CD4-positive, alpha-beta T cell treated with Interleukin-6 at 100 ng/mL for 8 hours (primary cell): ENCODE measurements at regions not wholly inside any gene's neighbourhood (a gene's known extent, or its start where the extent isn't known, plus 50 kb on each side); places are given as distances from the start of the nearest gene placed in this dataset.
A peak's percentile ranks its signal among the peaks of the same experiment; 100 is the strongest.
"Not testable (repeated sequence)": the region's sequence is repeated elsewhere in the genome, so short reads cannot be mapped to it uniquely, and the experiment has no call there.

Experiments used
- DNase-seq: peaks from one replicate; pipeline ENCODE4 v3.0.0-alpha.2; 2020; ENCODE audit warnings: mixed read lengths, low spot score

DNA sequence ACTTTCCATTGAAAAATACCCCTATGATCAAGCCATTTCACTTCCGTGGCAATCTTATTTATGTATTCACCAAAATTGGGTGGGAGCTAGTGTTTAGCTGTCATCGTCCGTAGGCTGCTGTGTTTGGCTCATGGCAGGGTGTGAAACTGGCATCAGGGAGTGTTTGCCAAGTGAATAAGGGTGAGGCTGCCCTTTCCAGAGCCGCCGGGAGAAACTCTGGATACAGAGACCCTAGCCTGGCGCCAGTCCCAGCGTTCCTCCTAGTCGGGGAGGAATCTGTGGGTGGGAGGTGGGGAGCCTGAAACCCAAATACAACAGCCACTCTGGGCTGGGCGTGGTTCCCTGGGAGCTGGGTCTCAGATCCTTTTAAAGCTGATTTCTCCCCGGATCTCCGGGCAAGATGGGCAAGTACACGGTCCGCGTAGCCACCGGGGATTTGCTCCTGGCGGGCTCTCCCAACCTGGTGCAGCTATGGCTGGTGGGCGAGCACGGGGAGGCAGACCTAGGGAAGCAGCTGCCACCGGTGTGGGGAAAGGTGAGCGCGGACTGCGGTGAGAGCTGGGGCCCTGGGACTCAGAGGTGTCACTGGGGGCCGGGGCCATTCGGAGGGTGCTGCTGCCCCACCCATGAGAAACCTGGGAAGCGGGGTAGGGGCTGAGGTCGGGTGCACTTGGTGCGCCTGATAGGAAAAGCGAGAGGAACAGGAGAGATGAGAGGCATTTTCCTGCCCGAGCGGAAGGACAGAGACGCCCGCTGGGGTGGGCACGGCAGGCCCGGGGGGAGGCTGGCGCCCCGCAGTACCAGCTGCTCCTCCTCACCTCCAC lies 62.1 kb upstream of the TEKT1 start:
- DNase-seq, result no peak

- DNase-seq, result no peak
These were observed 62.6 kb upstream of the TEKT1 start for GRCh38 chr17:6894206-6894528.

DNA sequence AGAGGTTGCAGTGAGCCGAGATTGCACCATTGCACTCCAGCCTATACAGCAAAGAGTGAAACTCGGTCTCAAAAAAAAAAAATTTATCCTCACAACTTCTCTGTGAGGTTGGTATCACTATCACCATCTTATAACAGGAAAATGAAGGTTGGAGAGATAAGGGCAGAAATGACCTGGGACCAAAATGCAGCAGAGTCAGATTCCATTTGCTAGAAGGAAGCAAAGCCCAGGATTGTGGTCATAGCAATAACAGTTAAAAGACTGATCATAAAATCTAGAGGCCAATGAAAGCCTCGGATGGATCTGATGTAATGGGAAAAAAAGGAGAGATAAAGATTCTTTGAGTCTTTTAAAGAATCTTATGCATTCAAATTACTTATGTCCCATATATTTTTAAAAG lies 69.6 kb upstream of the TEKT1 start:
- no peak for DNase-seq

DNA sequence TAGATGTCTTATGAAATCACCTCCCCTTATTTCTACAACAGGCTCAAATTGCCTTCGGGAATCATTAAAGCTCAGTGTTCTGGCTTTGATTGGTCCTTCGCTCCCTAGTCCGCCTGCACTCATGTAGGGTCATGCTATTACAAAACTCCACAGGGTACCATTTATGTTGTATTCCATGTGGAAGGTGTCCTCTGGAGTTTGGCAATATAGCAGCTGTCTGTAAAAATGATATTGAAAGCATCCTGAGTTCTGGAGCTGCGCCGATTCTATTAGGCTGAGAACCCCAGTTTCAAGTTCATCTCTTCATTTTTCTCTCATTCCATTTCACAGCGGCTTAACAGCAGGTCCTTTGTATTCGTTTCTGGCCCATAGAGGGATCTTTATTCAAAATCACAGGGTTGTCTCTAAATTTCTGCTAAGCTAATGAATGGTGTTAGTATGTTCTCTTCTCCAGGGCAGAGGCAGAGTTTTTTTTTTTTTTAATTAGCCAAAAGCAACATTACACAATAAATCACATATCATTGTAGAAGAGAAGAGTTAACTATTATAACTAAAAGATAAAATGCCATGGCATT lies 71.9 kb upstream of the TEKT1 start:
- DNase-seq, result no peak

GRCh38 chr17:6908807-6909206 lies 77.3 kb upstream of the TEKT1 start:
- DNase-seq, result no peak

DNA sequence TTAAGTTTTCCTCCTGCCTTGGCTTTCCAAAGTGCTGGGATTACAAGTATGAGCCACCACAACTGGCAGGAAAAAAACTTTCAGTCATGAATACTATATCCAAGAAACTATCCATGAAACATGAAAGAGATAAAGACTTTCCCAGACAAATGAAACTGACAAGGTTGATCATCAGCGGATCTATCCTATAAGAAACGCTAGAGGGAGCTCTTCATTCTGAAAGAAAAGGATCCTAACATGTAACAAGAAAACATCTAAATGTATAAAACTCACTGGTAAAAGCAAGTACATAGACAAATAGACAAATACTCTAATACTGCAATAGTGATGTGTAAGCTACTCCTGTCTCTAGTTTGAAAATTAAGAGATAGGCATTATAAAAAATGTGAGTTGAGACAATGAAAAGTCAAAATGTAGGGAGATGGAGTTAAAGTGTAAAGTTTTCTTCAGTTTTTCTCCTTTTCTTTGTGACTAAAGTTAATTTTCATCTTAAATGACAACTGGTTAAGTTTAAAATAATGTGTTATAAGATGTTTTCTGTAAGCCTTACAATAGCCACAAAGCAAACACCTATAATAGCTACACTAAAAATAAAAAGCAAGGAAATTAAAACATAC lies 79.6 kb upstream of the TEKT1 start:
- DNase-seq, result peak; percentile 34

GRCh38 chr17:6912110-6913051 lies 80.9 kb upstream of the TEKT1 start:
- no peak for DNase-seq

- peak; percentile 62 for DNase-seq
These were observed 82.0 kb upstream of the ALOX12 start for GRCh38 chr17:6913608-6914443.

- no peak for DNase-seq
These were observed 81.1 kb upstream of the ALOX12 start for GRCh38 chr17:6914711-6915110.

DNA sequence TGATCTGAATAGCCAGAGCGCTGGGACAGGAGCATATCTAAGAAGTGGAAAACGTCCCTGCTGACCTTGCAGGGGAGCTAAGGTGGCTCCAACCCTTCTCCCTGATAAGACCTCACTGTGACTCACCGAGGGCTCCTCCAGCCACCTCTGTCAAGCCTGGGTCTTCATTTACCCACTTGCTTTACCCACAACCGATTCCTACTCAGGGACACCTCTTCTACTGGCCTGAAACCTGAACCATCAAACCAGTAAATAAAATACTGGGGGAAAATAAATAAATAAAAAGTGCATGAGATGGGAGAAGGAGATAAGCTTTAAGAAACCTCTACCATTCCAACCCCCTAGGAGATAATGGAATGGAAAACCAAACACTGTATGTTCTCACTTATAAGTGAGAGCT lies 80.2 kb upstream of the ALOX12 start:
- no peak for DNase-seq

DNA sequence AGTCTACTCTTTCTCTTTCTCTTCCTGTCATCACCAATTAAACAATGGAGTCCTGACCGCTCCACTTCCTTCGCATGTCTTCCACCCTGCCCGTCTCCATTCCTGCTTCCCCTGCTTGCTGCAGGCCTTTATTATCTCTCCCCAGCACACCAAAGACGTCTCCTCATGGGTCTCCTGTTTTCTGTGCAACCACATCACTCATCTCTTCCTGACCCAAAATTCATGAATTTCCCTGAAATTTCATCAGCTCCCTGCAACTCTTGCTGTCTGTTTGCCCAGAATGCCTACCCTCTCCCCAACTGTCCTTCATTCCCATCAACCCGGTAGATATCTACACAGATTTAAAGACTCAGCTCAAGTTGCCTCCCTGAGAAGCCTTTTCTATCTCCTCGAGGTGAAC lies 76.7 kb upstream of the ALOX12 start:
- DNase-seq, result no peak

DNA sequence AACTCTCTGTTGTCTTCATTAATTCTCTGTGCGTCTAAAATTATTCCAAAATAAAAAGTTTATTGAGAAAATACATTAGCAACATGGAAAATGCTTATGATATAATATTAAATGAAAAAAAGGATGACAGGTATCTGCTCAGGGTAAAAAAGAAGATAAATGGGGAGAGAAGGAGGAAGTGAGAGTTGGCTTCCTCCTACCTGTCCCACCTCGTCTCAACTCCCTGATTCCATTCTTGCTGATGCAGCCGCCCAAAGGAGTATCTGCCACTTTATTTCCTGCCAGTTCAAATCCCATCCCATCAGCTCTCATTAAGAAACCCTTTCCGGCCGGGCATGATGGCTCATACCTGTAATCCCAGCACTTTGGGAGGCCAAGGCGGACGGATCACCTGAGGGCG lies 72.5 kb upstream of the ALOX12 start:
- DNase-seq, result no peak

- peak; percentile 14 for DNase-seq
These were observed 71.6 kb upstream of the ALOX12 start for GRCh38 chr17:6924208-6924607.

GRCh38 chr17:6926667-6927066 lies 69.2 kb upstream of the ALOX12 start:
- no peak for DNase-seq

DNA sequence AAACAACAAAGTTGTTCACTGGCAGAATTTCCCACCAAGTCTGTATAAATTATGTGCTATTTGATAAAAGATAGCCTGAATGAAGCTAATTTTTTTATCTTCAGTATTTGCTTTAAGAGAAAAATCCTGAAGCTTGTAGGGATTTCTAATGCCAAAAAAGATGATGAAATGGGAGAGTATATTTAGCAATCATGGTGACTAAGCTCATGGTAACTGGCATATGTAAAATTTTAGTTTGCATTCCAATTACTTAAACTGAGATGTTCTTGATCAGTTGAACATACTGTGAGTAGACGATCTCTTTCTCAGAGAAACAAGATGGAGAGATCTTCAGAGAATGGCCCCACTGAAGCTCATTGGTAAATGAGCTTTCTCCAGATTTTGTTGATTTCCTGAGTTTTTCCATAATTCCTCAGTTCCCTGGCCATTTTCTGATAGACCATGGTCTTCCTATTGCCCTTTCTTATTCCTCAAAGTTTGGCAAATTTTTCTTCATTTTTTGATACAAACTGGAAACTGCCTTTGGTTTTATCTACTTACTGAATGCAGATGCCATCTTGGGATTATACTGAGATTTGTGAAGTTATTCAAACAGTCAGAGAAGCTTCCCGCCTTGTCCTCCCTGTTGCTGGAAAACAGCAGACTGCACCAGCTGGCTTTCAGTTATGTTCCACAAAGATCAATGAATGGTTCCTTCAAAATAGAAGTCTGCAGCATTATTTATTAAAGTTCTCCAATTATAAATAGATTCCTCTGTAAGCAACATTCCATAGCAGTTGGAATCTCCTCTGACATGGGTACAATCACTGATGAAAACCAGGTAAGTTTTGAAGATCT lies 68.3 kb upstream of the ALOX12 start:
- DNase-seq, result no peak

GRCh38 chr17:6928193-6928592 lies 67.7 kb upstream of the ALOX12 start:
- DNase-seq, result no peak

GRCh38 chr17:6930749-6931148 lies 65.1 kb upstream of the ALOX12 start:
- DNase-seq, result no peak

- not testable (repeated sequence) for DNase-seq
These were observed 61.3 kb upstream of the ALOX12 start for GRCh38 chr17:6934544-6934943.

DNA sequence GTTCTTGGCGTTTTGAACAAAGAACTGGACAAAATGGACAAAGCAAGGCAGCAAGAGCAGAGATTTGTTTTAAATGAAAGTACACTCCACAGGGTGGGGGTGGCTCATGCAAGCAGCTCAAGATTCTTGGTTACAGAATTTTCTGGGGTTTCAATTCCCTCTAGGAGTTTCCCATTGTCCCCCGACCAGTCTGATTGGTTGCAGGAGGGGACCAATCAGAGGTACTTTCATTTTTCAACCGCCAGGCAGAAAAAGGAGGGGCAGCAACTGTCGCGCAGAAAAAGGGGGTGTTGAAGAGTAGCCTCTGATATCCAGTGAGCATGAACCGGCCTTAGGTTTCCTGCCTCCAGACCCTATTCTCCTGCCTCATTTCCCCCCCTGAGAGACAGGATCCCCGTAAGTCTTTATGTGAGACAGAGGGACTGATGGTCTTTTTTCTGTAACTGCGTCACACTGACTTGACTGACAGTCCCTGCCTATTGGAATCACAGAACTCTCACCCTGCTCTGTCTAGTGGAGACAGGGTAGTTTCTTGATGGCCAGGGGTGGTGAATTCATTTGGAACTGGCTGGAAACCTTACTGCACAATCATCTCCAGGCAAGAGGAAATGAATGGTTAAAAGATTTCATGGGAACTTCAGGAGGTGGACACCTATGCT lies 59.4 kb upstream of the ALOX12 start:
- DNase-seq, result peak; percentile 9

GRCh38 chr17:6938637-6939036 lies 57.2 kb upstream of the ALOX12 start:
- DNase-seq, result no peak
